ENCODE measurements at regions not wholly inside any gene's neighbourhood (a gene's known extent, or its start where the extent isn't known, plus 50 kb on each side); places are given as distances from the start of the nearest gene placed in this dataset.

GRCh38 chr18:65988386-65988785, 237.6 kb downstream of the CDH7 start:
- TF ChIP-seq CTCF (conservative IDR thresholded peaks at IDR 0.05), result no peak
- no peak overlapping the region for H3K27ac ChIP-seq

- TF ChIP-seq CTCF (conservative IDR thresholded peaks at IDR 0.05), result peak; percentile 65
These were observed 232.9 kb downstream of the CDH7 start for GRCh38 chr18:65983750-65984149.

GRCh38 chr18:65975536-65975935, 224.7 kb downstream of the CDH7 start:
- H3K27ac ChIP-seq, result no peak overlapping the region
- TF ChIP-seq CTCF (conservative IDR thresholded peaks at IDR 0.05), result no peak

More at GRCh38 chr18:65983750-65984149, 232.9 kb downstream of the CDH7 start:
- no peak overlapping the region for H3K27ac ChIP-seq

GRCh38 chr18:65974758-65975157, 223.9 kb downstream of the CDH7 start:
- TF ChIP-seq CTCF (conservative IDR thresholded peaks at IDR 0.05), result no peak
- no peak overlapping the region for H3K27ac ChIP-seq

- peak; percentile 65 for TF ChIP-seq CTCF (conservative IDR thresholded peaks at IDR 0.05)
- H3K27ac ChIP-seq, result no peak overlapping the region
These were observed 217.6 kb downstream of the CDH7 start for GRCh38 chr18:65968239-65969004.

GRCh38 chr18:65955747-65956146, 204.9 kb downstream of the CDH7 start:
- H3K27ac ChIP-seq, result no peak overlapping the region
- no peak for TF ChIP-seq CTCF (conservative IDR thresholded peaks at IDR 0.05)

- no peak for TF ChIP-seq CTCF (conservative IDR thresholded peaks at IDR 0.05)
These were observed 203.6 kb downstream of the CDH7 start for GRCh38 chr18:65954372-65954771.

More at GRCh38 chr18:65954372-65954771, 203.6 kb downstream of the CDH7 start:
- no peak overlapping the region for H3K27ac ChIP-seq
